H9 (cell line): ENCODE measurements at regions not wholly inside any gene's neighbourhood (a gene's known extent, or its start where the extent isn't known, plus 50 kb on each side); places are given as distances from the start of the nearest gene placed in this dataset.

Experiments
- DNase-seq: peaks from one replicate; pipeline ENCODE4 v3.0.0-alpha.2; 2017
- H2AFZ ChIP-seq: one replicate; pipeline ENCODE4 v1.6.1; 2013; ENCODE audit warnings: mild to moderate bottlenecking, low read length, control low read depth, moderate library complexity
- H2AK5ac ChIP-seq: 2 replicates; pipeline ENCODE4 v1.6.1; 2013; ENCODE audit warnings: low read length, control low read depth, mixed read lengths; ENCODE audit not compliant: insufficient read length
- H2BK120ac ChIP-seq: one replicate; pipeline ENCODE4 v1.6.1; 2013; ENCODE audit warnings: low read depth, mild to moderate bottlenecking, low read length, control low read depth, inconsistent platforms; ENCODE audit not compliant: poor library complexity, severe bottlenecking
- H2BK12ac ChIP-seq: 2 replicates; pipeline ENCODE4 v1.6.1; 2013; ENCODE audit warnings: low read length, control low read depth, mixed read lengths, low read depth; ENCODE audit not compliant: insufficient read length
- H2BK15ac ChIP-seq: 2 replicates; pipeline ENCODE4 v1.6.1; 2013; ENCODE audit warnings: low read depth, low read length, control low read depth
- H2BK20ac ChIP-seq: one replicate; pipeline ENCODE4 v1.6.1; 2013; ENCODE audit warnings: low read depth, mild to moderate bottlenecking, low read length, control low read depth, inconsistent platforms; ENCODE audit not compliant: poor library complexity, severe bottlenecking
- H2BK5ac ChIP-seq: 2 replicates; pipeline ENCODE4 v1.6.1; 2013; ENCODE audit warnings: low read length, control low read depth, mixed read lengths; ENCODE audit not compliant: insufficient read length
- H3K14ac ChIP-seq: 2 replicates; pipeline ENCODE4 v1.6.1; 2013; ENCODE audit warnings: low read length, control low read depth; ENCODE audit not compliant: insufficient read depth
- H3K18ac ChIP-seq: 2 replicates; pipeline ENCODE4 v1.6.1; 2013; ENCODE audit warnings: low read depth, mild to moderate bottlenecking, mixed read lengths, low read length, control low read depth; ENCODE audit not compliant: insufficient read length
- H3K23ac ChIP-seq: 2 replicates; pipeline ENCODE4 v1.6.1; 2013; ENCODE audit warnings: low read length, control low read depth, mixed read lengths, low read depth; ENCODE audit not compliant: insufficient read length
- H3K23me2 ChIP-seq: 2 replicates; pipeline ENCODE4 v1.6.1; 2013; ENCODE audit warnings: low read depth, mild to moderate bottlenecking, mixed read lengths, low read length, control low read depth; ENCODE audit not compliant: insufficient read length, poor library complexity, severe bottlenecking
- H3K27ac ChIP-seq: 2 replicates; pipeline ENCODE4 v1.5.1; 2013; ENCODE audit warnings: low read length, control low read depth, mixed read lengths, low read depth; ENCODE audit not compliant: insufficient read length
- H3K27me3 ChIP-seq: 2 replicates; pipeline ENCODE4 v1.6.1; 2013; ENCODE audit warnings: low read length, control low read depth, inconsistent platforms; ENCODE audit not compliant: insufficient read depth
- H3K4ac ChIP-seq: 2 replicates; pipeline ENCODE4 v1.6.1; 2013; ENCODE audit warnings: low read depth, mild to moderate bottlenecking, control low read depth, inconsistent platforms, low read length, moderate library complexity
- H3K4me1 ChIP-seq: 2 replicates; pipeline ENCODE4 v1.6.1; 2013; ENCODE audit warnings: low read length, control low read depth, inconsistent platforms; ENCODE audit not compliant: insufficient read depth
- H3K4me2 ChIP-seq: 2 replicates; pipeline ENCODE4 v1.6.1; 2013; ENCODE audit warnings: low read length, control low read depth, mixed read lengths; ENCODE audit not compliant: insufficient read length, insufficient read depth
- H3K56ac ChIP-seq: 2 replicates; pipeline ENCODE4 v1.6.1; 2013; ENCODE audit warnings: low read depth, mild to moderate bottlenecking, mixed read lengths, low read length, control low read depth; ENCODE audit not compliant: insufficient read length
- H3K79me1 ChIP-seq: 2 replicates; pipeline ENCODE4 v1.6.1; 2013; ENCODE audit warnings: low read depth, mild to moderate bottlenecking, moderate library complexity, low read length, control low read depth, inconsistent platforms; ENCODE audit not compliant: insufficient read depth, poor library complexity, severe bottlenecking
- H3K79me2 ChIP-seq: 2 replicates; pipeline ENCODE4 v1.6.1; 2013; ENCODE audit warnings: low read length, control low read depth, inconsistent platforms; ENCODE audit not compliant: insufficient read depth
- H3K9ac ChIP-seq: 2 replicates; pipeline ENCODE4 v1.6.1; 2013; ENCODE audit warnings: low read length, control low read depth, mixed read lengths; ENCODE audit not compliant: insufficient read length; ENCODE audit errors: extremely low read depth
- H3K9me3 ChIP-seq: one replicate; pipeline ENCODE4 v1.6.1; 2013; ENCODE audit warnings: low read depth, low read length, inconsistent platforms; ENCODE audit not compliant: control insufficient read depth
- H3T11ph ChIP-seq: one replicate; pipeline ENCODE4 v1.6.1; 2013; ENCODE audit warnings: mild to moderate bottlenecking, low read length, control low read depth, inconsistent platforms
- H4K20me1 ChIP-seq: one replicate; pipeline ENCODE4 v1.6.1; 2013; ENCODE audit not compliant: control insufficient read depth, insufficient read length, insufficient read depth
- H4K5ac ChIP-seq: 2 replicates; pipeline ENCODE4 v1.6.1; 2013; ENCODE audit warnings: low read depth, mild to moderate bottlenecking, mixed read lengths, low read length, control low read depth; ENCODE audit not compliant: insufficient read length
- H4K8ac ChIP-seq: replicated peaks from 2 replicates; pipeline ENCODE4 v1.6.1; 2013; ENCODE audit warnings: low read length, control low read depth, mixed read lengths, low read depth; ENCODE audit not compliant: insufficient read length
- H4K91ac ChIP-seq: 2 replicates; pipeline ENCODE4 v1.6.1; 2013; ENCODE audit warnings: low read depth, mild to moderate bottlenecking, moderate library complexity, mixed read lengths, low read length, control low read depth; ENCODE audit not compliant: insufficient read length
- H3K27ac Mint-ChIP-seq, 3 experiments: 2 replicates in 2 of 3; 3 replicates in 1 of 3; pipeline ENCODE4 v1.8.0; 2020 to 2021; ENCODE audit warnings: mixed read lengths in 3 of 3, mild to moderate bottlenecking in 1 of 3, moderate library complexity in 1 of 3
- H3K27me3 Mint-ChIP-seq: 2 replicates; pipeline ENCODE4 v1.8.0; 2021; ENCODE audit warnings: low read depth, mild to moderate bottlenecking, moderate library complexity, mixed read lengths
- H3K36me3 Mint-ChIP-seq, 3 experiments: 2 replicates in 2 of 3; 3 replicates in 1 of 3; pipeline ENCODE4 v1.8.0; 2020 to 2021; ENCODE audit warnings: low read depth in 3 of 3, mixed read lengths in 3 of 3; ENCODE audit not compliant: insufficient read depth in 1 of 3
- H3K4me1 Mint-ChIP-seq, 2 experiments: 2 replicates each; pipeline ENCODE4 v1.8.0; 2020; ENCODE audit warnings: mixed read lengths in 2 of 2
- H3K4me3 Mint-ChIP-seq, 2 experiments: 2 replicates in 1 of 2; 3 replicates in 1 of 2; pipeline ENCODE4 v1.8.0; 2020 to 2021; ENCODE audit warnings: mild to moderate bottlenecking in 2 of 2, mixed read lengths in 2 of 2, moderate library complexity in 1 of 2
- H3K9me3 Mint-ChIP-seq, 2 experiments: 2 replicates in 1 of 2; 3 replicates in 1 of 2; pipeline ENCODE4 v1.8.0; 2020; ENCODE audit warnings: mild to moderate bottlenecking in 2 of 2, mixed read lengths in 2 of 2, moderate library complexity in 1 of 2
- CTCF ChIP-seq: fragments of 200-600 bp; sonication (generic); conservative IDR thresholded peaks from 3 replicates; pipeline ENCODE4 v1.8.0; 2021; ENCODE audit warnings: antibody characterized with exemption, mild to moderate bottlenecking
- WGBS: extraction: QIAGEN DNeasy Blood & Tissue Kit; methylation state at CpG from one replicate; pipeline ENCODE4 v1.1.7; 2013; ENCODE audit warnings: missing lambda C conversion rate, low lambda C conversion rate, mixed read lengths; ENCODE audit not compliant: insufficient read length; ENCODE audit errors: extremely low coverage; 5-methylcytosine and 5-hydroxymethylcytosine counted together

GRCh38 chr5:155455791-155456514 lies 442.4 kb downstream of the KIF4B start:
- Histone ChIP-seq H2BK15ac (no peak overlapping the region), H3K27me3 (no peaks in the 10 kb centered on the region), H3K23me2 (no peaks in the 10 kb centered on the region), H2BK20ac (no peak overlapping the region), H4K5ac (no peak overlapping the region), H2AFZ (no peak overlapping the region), H2BK120ac (no peak overlapping the region), H3K4me2 (no peak overlapping the region), H3K4me1 (no peaks in the 10 kb centered on the region; the same call in 1 of the 2 replicates), H2AK5ac (no peak overlapping the region), H2BK5ac (no peak overlapping the region), H4K8ac (no peak overlapping the region), H3T11ph (no peak overlapping the region), H3K56ac (no peak overlapping the region), H4K91ac (no peak overlapping the region), H2BK12ac (no peak overlapping the region), H3K9me3 (no peaks in the 10 kb centered on the region), H3K27ac (no peak overlapping the region), H3K4ac (no peak overlapping the region), H3K9ac (no peak overlapping the region), H3K79me1 (no peaks in the 10 kb centered on the region), H3K23ac (no peak overlapping the region), H4K20me1 (no peaks in the 10 kb centered on the region), H3K18ac (no peak overlapping the region), H3K14ac (no peak overlapping the region), H3K79me2 (no peaks in the 10 kb centered on the region)
- Mint-ChIP-seq H3K9me3 (no peaks in the 10 kb centered on the region), H3K4me1 (peaks cover 0 to 4% of the 10 kb centered on the region in 2 experiments; a peak in 1 of 4 replicates), H3K27ac (no peak overlapping the region), H3K4me3 (no peak overlapping the region), H3K36me3 (no peaks in the 10 kb centered on the region), H3K27me3 (no peaks in the 10 kb centered on the region)
- no peak for DNase-seq
- WGBS: no CpG with 5 or more reads among the region's 4 CpGs
- TF ChIP-seq CTCF: no peak
